GM19468 (cell line): ENCODE measurements at regions not wholly inside any gene's neighbourhood (a gene's known extent, or its start where the extent isn't known, plus 50 kb on each side); places are given as distances from the start of the nearest gene placed in this dataset.
"Not testable (repeated sequence)": the region's sequence is repeated elsewhere in the genome, so short reads cannot be mapped to it uniquely, and the experiment has no call there.

Source experiments
- ATAC-seq: cut with Tn5 transposase; IDR thresholded peaks from one replicate; pipeline ENCODE4 v1.9.1; 2021; ENCODE audit warnings: mild to moderate bottlenecking, moderate library complexity, moderate number of reproducible peaks; ENCODE audit not compliant: unreplicated experiment; ENCODE audit errors: extremely low read depth

DNA sequence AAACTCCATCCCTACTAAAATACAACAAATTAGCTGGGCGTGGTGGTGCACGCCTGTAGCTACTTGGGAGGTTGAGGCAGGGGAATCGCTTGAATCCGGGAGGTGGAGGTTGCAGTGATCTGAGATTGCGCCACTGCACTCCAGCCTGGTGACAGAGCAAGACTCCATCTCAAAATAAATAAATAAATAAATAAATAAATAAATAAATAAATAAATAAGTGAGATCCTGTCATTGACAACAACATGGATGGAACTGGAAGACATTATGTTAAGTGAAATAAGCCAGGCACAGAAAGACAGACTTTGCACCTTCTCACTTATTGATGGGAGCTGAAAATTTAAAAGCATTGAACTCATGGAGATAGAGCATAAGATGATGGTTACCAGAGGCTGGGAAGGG is 111.2 kb downstream of the MOSPD2 start:
- ATAC-seq = not testable (repeated sequence)
